ENCODE measurements at regions not wholly inside any gene's neighbourhood (a gene's known extent, or its start where the extent isn't known, plus 50 kb on each side); places are given as distances from the start of the nearest gene placed in this dataset.

DNA sequence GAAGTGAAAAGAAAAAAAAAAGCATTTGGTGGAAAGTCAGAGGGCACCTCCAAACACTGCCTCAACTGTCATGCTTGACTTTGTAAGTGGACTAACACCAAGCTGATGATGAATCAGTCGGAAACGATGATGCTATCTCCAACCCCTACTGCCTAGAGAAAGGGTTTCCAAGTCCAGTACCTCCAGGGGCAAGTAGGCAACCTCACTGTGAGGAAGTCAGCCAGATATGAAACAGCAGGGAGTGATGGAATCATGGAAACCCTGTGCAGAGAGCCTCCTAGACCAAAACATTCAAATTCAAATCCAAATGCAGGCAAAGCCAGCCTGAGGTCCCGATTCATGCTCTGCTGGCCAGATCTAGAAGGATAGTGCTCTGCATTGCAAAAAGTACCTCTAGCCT, 100.9 kb upstream of the SERP2 start (continued):
- TF ChIP-seq, protein P1, sequence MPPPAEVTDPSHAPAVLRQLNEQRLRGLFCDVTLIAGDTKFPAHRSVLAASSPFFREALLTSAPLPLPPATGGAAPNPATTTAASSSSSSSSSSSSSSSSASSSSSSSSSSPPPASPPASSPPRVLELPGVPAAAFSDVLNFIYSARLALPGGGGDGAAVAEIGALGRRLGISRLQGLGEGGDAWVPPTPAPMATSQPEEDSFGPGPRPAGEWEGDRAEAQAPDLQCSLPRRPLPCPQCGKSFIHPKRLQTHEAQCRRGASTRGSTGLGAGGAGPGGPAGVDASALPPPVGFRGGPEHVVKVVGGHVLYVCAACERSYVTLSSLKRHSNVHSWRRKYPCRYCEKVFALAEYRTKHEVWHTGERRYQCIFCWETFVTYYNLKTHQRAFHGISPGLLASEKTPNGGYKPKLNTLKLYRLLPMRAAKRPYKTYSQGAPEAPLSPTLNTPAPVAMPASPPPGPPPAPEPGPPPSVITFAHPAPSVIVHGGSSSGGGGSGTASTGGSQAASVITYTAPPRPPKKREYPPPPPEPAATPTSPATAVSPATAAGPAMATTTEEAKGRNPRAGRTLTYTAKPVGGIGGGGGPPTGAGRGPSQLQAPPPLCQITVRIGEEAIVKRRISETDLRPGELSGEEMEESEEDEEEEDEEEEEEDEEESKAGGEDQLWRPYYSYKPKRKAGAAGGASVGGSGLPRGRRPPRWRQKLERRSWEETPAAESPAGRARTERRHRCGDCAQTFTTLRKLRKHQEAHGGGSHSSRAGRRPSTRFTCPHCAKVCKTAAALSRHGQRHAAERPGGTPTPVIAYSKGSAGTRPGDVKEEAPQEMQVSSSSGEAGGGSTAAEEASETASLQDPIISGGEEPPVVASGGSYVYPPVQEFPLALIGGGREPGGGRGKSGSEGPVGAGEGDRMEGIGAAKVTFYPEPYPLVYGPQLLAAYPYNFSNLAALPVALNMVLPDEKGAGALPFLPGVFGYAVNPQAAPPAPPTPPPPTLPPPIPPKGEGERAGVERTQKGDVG (CRISPR knock-in tag; IDR thresholded peaks at IDR 0.05): no peak
- TF ChIP-seq, protein P2, sequence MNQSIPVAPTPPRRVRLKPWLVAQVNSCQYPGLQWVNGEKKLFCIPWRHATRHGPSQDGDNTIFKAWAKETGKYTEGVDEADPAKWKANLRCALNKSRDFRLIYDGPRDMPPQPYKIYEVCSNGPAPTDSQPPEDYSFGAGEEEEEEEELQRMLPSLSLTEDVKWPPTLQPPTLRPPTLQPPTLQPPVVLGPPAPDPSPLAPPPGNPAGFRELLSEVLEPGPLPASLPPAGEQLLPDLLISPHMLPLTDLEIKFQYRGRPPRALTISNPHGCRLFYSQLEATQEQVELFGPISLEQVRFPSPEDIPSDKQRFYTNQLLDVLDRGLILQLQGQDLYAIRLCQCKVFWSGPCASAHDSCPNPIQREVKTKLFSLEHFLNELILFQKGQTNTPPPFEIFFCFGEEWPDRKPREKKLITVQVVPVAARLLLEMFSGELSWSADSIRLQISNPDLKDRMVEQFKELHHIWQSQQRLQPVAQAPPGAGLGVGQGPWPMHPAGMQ (IDR thresholded peaks at IDR 0.05; ENCODE audit: borderline replicate concordance): no peak
- TF ChIP-seq, protein P3, sequence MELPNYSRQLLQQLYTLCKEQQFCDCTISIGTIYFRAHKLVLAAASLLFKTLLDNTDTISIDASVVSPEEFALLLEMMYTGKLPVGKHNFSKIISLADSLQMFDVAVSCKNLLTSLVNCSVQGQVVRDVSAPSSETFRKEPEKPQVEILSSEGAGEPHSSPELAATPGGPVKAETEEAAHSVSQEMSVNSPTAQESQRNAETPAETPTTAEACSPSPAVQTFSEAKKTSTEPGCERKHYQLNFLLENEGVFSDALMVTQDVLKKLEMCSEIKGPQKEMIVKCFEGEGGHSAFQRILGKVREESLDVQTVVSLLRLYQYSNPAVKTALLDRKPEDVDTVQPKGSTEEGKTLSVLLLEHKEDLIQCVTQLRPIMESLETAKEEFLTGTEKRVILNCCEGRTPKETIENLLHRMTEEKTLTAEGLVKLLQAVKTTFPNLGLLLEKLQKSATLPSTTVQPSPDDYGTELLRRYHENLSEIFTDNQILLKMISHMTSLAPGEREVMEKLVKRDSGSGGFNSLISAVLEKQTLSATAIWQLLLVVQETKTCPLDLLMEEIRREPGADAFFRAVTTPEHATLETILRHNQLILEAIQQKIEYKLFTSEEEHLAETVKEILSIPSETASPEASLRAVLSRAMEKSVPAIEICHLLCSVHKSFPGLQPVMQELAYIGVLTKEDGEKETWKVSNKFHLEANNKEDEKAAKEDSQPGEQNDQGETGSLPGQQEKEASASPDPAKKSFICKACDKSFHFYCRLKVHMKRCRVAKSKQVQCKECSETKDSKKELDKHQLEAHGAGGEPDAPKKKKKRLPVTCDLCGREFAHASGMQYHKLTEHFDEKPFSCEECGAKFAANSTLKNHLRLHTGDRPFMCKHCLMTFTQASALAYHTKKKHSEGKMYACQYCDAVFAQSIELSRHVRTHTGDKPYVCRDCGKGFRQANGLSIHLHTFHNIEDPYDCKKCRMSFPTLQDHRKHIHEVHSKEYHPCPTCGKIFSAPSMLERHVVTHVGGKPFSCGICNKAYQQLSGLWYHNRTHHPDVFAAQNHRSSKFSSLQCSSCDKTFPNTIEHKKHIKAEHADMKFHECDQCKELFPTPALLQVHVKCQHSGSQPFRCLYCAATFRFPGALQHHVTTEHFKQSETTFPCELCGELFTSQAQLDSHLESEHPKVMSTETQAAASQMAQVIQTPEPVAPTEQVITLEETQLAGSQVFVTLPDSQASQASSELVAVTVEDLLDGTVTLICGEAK (IDR thresholded peaks at IDR 0.05; ENCODE audit: borderline replicate concordance): no peak
- TF ChIP-seq, protein P4, sequence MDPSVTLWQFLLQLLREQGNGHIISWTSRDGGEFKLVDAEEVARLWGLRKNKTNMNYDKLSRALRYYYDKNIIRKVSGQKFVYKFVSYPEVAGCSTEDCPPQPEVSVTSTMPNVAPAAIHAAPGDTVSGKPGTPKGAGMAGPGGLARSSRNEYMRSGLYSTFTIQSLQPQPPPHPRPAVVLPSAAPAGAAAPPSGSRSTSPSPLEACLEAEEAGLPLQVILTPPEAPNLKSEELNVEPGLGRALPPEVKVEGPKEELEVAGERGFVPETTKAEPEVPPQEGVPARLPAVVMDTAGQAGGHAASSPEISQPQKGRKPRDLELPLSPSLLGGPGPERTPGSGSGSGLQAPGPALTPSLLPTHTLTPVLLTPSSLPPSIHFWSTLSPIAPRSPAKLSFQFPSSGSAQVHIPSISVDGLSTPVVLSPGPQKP (IDR thresholded peaks at IDR 0.05; ENCODE audit: low read depth, low read length): no peak
- TF ChIP-seq BHLHE40 (IDR thresholded peaks at IDR 0.05; ENCODE audit: borderline replicate concordance in 1 of 2, low read depth in 2 of 2, low read length in 1 of 2) (no peak), POLR2AphosphoS5 (IDR thresholded peaks at IDR 0.05; ENCODE audit: low read length) (no peak), MXI1 (IDR thresholded peaks at IDR 0.05; ENCODE audit: low read depth, low read length) (no peak), TBL1XR1 (IDR thresholded peaks at IDR 0.05; ENCODE audit: low read depth, low read length) (no peak), MYB (IDR thresholded peaks at IDR 0.05; ENCODE audit: borderline replicate concordance, low read depth, low read length) (no peak), CBX3 (IDR thresholded peaks at IDR 0.05; ENCODE audit: borderline replicate concordance, low read depth) (no peak), SIX5 (IDR thresholded peaks at IDR 0.05; ENCODE audit: low read depth, low read length, severe bottlenecking) (no peak), ETV6 (conservative IDR thresholded peaks at IDR 0.05 in 1 of 2, IDR thresholded peaks at IDR 0.05 in 1 of 2; ENCODE audit: borderline replicate concordance in 1 of 2, low read depth in 1 of 2) (no peak)
- TF ChIP-seq, protein P5, sequence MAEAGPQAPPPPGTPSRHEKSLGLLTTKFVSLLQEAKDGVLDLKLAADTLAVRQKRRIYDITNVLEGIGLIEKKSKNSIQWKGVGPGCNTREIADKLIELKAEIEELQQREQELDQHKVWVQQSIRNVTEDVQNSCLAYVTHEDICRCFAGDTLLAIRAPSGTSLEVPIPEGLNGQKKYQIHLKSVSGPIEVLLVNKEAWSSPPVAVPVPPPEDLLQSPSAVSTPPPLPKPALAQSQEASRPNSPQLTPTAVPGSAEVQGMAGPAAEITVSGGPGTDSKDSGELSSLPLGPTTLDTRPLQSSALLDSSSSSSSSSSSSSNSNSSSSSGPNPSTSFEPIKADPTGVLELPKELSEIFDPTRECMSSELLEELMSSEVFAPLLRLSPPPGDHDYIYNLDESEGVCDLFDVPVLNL (IDR thresholded peaks at IDR 0.05; ENCODE audit: low read depth, low read length): no peak

Data from GM12878 (cell line).